Tibial nerve (tissue), 4 donors: ENCODE measurements at regions not wholly inside any gene's neighbourhood (a gene's known extent, or its start where the extent isn't known, plus 50 kb on each side); places are given as distances from the start of the nearest gene placed in this dataset.
"Not testable (repeated sequence)": the region's sequence is repeated elsewhere in the genome, so short reads cannot be mapped to it uniquely, and the experiment has no call there.

ENCODE experiments used
- DNase-seq, 2 donors: peaks; one replicate each; pipeline ENCODE4 v3.0.0-alpha.2; 2019; ENCODE audit warnings: low spot score in 2 of 2
- H3K27ac ChIP-seq, 4 donors: fragments of 200-600 bp; sonication (generic) in 3 of 4; one replicate each; pipeline ENCODE4 v1.5.1; 2017 to 2019; ENCODE audit warnings: mild to moderate bottlenecking in 1 of 4
- H3K27me3 ChIP-seq, 2 donors: fragments of 200-600 bp; sonication (generic) in 1 of 2; one replicate each; pipeline versions ENCODE4 v1.5.1 to v1.6.0; 2017 to 2019
- H3K36me3 ChIP-seq, 3 donors: fragments of 200-600 bp; sonication (generic); one replicate each; pipeline ENCODE4 v1.5.1; 2018 to 2019
- H3K4me1 ChIP-seq, 4 donors: fragments of 200-600 bp; sonication (generic) in 3 of 4; one replicate each; pipeline ENCODE4 v1.5.1; 2017 to 2019
- H3K4me3 ChIP-seq, 4 donors: fragments of 200-600 bp; sonication (generic) in 3 of 4; one replicate each; pipeline ENCODE4 v1.5.1; 2017 to 2019; ENCODE audit warnings: mild to moderate bottlenecking in 1 of 4, moderate library complexity in 1 of 4
- H3K9me3 ChIP-seq, 4 donors: fragments of 200-600 bp; sonication (generic) in 3 of 4; one replicate each; pipeline ENCODE4 v1.5.1; 2017 to 2019
- CTCF ChIP-seq, 5 experiments: fragments of 200-600 bp in 3 of 5; fragments of 450-650 bp in 2 of 5; sonication (generic) in 3 of 5; IDR thresholded peaks; one replicate each; pipeline ENCODE4 v1.5.1; 2016 to 2019; ENCODE audit warnings: antibody characterized with exemption in 5 of 5, mild to moderate bottlenecking in 3 of 5, moderate library complexity in 2 of 5
- EP300 ChIP-seq, 2 donors: sonication (generic); formaldehyde crosslinking; IDR thresholded peaks; one replicate each; pipeline ENCODE4 v1.6.1; 2017; ENCODE audit warnings: antibody characterized with exemption in 2 of 2, mild to moderate bottlenecking in 1 of 2
- POLR2A ChIP-seq, 2 donors: fragments of 450-650 bp; IDR thresholded peaks; one replicate each; pipeline ENCODE4 v1.6.1; 2017; ENCODE audit warnings: antibody characterized with exemption in 2 of 2, mild to moderate bottlenecking in 2 of 2, moderate library complexity in 2 of 2
- WGBS, 2 donors: methylation state at CpG; one replicate each; pipeline ENCODE4 v1.1.5; 2018; 5-methylcytosine and 5-hydroxymethylcytosine counted together

GRCh38 chr6:92977018-92977417, 442.3 kb downstream of the EPHA7 start:
- no peak for DNase-seq
- Histone ChIP-seq H3K36me3 (no peaks in the 10 kb centered on the region), H3K9me3 (no peaks in the 10 kb centered on the region), H3K4me1 (no peaks in the 10 kb centered on the region), H3K27me3 (no peaks in the 10 kb centered on the region), H3K4me3 (no peak overlapping the region), H3K27ac (no peak overlapping the region)
- no peak for TF ChIP-seq EP300 (IDR thresholded peaks at IDR 0.05)
- no peak for TF ChIP-seq CTCF (IDR thresholded peaks at IDR 0.05)
- no peak for TF ChIP-seq POLR2A (IDR thresholded peaks at IDR 0.05)
- WGBS, 2 donors: 58 to 80% methylated on average over 1 of the region's 1 CpG

GRCh38 chr6:92967362-92967761, 452.0 kb downstream of the EPHA7 start:
- TF ChIP-seq EP300 (IDR thresholded peaks at IDR 0.05) (no peak), POLR2A (IDR thresholded peaks at IDR 0.05) (no peak), CTCF (IDR thresholded peaks at IDR 0.05) (no peak)

DNA sequence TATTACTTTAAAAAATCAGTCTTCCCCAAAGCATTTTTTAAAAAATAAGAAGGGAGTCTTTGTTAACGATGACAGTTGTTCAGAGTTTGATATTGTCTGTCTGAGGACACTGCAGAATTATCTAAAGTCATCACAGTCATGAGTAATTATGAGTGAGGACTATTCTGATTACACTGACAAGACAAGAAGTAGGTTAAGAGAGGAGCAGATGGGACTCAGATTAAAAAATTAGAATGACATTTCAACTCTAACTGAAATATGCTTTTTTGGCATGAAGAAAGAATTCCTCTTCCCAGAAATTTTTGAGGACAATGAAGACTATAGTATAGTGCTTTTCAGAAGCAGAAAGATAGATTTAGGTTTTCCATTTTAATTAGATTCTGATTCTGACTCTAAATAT, 456.5 kb downstream of the EPHA7 start:
- Histone ChIP-seq H3K4me1 (no peaks in the 10 kb centered on the region), H3K27ac (no peak overlapping the region), H3K4me3 (no peak overlapping the region), H3K36me3 (no peaks in the 10 kb centered on the region), H3K9me3 (peaks cover 0 to 11% (median 0%) of the 10 kb centered on the region in 4 donors), H3K27me3 (no peaks in the 10 kb centered on the region)
- 56 to 73% methylated on average over 1 of the region's 1 CpG for WGBS, 2 donors
- TF ChIP-seq EP300 (IDR thresholded peaks at IDR 0.05) (no peak), POLR2A (IDR thresholded peaks at IDR 0.05) (no peak), CTCF (IDR thresholded peaks at IDR 0.05) (no peak)
- no peak for DNase-seq

More at GRCh38 chr6:92967362-92967761, 452.0 kb downstream of the EPHA7 start:
- H3K27ac ChIP-seq: no peak overlapping the region
- H3K9me3 ChIP-seq: no peaks in the 10 kb centered on the region
- DNase-seq: no peak
- no peak overlapping the region for H3K4me3 ChIP-seq
- H3K36me3 ChIP-seq: no peaks in the 10 kb centered on the region
- no peaks in the 10 kb centered on the region for H3K4me1 ChIP-seq
- no peaks in the 10 kb centered on the region for H3K27me3 ChIP-seq

GRCh38 chr6:92952111-92952510, 467.2 kb downstream of the EPHA7 start:
- WGBS, 2 donors: 80 to 95% methylated on average over 7 of the region's 7 CpGs
- not testable (repeated sequence) for DNase-seq, H3K27me3 ChIP-seq, H3K27ac ChIP-seq, H3K9me3 ChIP-seq, H3K4me3 ChIP-seq, H3K4me1 ChIP-seq, H3K36me3 ChIP-seq

GRCh38 chr6:92945799-92946198, 473.6 kb downstream of the EPHA7 start:
- Histone ChIP-seq H3K9me3 (no peaks in the 10 kb centered on the region), H3K27me3 (no peaks in the 10 kb centered on the region), H3K27ac (no peak overlapping the region), H3K4me3 (no peak overlapping the region), H3K36me3 (no peaks in the 10 kb centered on the region), H3K4me1 (no peaks in the 10 kb centered on the region)
- WGBS, 2 donors: 83% methylated on average over 3 of the region's 3 CpGs
- TF ChIP-seq EP300 (IDR thresholded peaks at IDR 0.05) (no peak), CTCF (IDR thresholded peaks at IDR 0.05) (no peak), POLR2A (IDR thresholded peaks at IDR 0.05) (no peak)
- no peak for DNase-seq

- 89 to 93% methylated on average over 1 of the region's 1 CpG for WGBS, 2 donors
- Histone ChIP-seq H3K4me3 (no peak overlapping the region), H3K4me1 (no peaks in the 10 kb centered on the region), H3K27ac (no peak overlapping the region), H3K36me3 (no peaks in the 10 kb centered on the region), H3K9me3 (no peaks in the 10 kb centered on the region), H3K27me3 (no peaks in the 10 kb centered on the region)
- TF ChIP-seq POLR2A (IDR thresholded peaks at IDR 0.05): no peak
- no peak for TF ChIP-seq EP300 (IDR thresholded peaks at IDR 0.05)
- no peak for TF ChIP-seq CTCF (IDR thresholded peaks at IDR 0.05)
- no peak for DNase-seq
Observed at GRCh38 chr6:92944132-92944531, 475.2 kb downstream of the EPHA7 start.
